ENCODE measurements at regions not wholly inside any gene's neighbourhood (a gene's known extent, or its start where the extent isn't known, plus 50 kb on each side); places are given as distances from the start of the nearest gene placed in this dataset.

- no peak overlapping the region for H3K4me3 Mint-ChIP-seq
- no peaks in the 10 kb centered on the region for H3K36me3 Mint-ChIP-seq (ENCODE audit: low read depth)
- no peaks in the 10 kb centered on the region for H3K4me1 Mint-ChIP-seq
- H3K27ac Mint-ChIP-seq = no peak overlapping the region
- H3K9me3 Mint-ChIP-seq = no peaks in the 10 kb centered on the region
- peaks cover 3% of the 10 kb centered on the region for H3K27me3 Mint-ChIP-seq (ENCODE audit: low read depth, poor library complexity)
- DNase-seq = no peak
- TF ChIP-seq, protein P1, sequence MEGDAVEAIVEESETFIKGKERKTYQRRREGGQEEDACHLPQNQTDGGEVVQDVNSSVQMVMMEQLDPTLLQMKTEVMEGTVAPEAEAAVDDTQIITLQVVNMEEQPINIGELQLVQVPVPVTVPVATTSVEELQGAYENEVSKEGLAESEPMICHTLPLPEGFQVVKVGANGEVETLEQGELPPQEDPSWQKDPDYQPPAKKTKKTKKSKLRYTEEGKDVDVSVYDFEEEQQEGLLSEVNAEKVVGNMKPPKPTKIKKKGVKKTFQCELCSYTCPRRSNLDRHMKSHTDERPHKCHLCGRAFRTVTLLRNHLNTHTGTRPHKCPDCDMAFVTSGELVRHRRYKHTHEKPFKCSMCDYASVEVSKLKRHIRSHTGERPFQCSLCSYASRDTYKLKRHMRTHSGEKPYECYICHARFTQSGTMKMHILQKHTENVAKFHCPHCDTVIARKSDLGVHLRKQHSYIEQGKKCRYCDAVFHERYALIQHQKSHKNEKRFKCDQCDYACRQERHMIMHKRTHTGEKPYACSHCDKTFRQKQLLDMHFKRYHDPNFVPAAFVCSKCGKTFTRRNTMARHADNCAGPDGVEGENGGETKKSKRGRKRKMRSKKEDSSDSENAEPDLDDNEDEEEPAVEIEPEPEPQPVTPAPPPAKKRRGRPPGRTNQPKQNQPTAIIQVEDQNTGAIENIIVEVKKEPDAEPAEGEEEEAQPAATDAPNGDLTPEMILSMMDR (IDR thresholded peaks at IDR 0.05) = no peak
Measured at GRCh38 chr4:58553679-58554078, 1443.5 kb upstream of the IGFBP7 start.

- Mint-ChIP-seq H3K9me3 (no peaks in the 10 kb centered on the region), H3K4me3 (no peak overlapping the region), H3K27me3 (ENCODE audit: low read depth, poor library complexity) (peaks cover 3% of the 10 kb centered on the region), H3K4me1 (no peaks in the 10 kb centered on the region), H3K27ac (no peak overlapping the region), H3K36me3 (ENCODE audit: low read depth) (no peaks in the 10 kb centered on the region)
- no peak for DNase-seq
- TF ChIP-seq, protein P1 (IDR thresholded peaks at IDR 0.05) = no peak
Measured at GRCh38 chr4:58553031-58553430, 1442.8 kb upstream of the IGFBP7 start.

GRCh38 chr4:58551676-58552075 lies 1441.5 kb upstream of the IGFBP7 start:
- DNase-seq = no peak
- no peaks in the 10 kb centered on the region for H3K36me3 Mint-ChIP-seq (ENCODE audit: low read depth)
- no peaks in the 10 kb centered on the region for H3K27me3 Mint-ChIP-seq (ENCODE audit: low read depth, poor library complexity)
- H3K4me3 Mint-ChIP-seq = no peak overlapping the region
- H3K9me3 Mint-ChIP-seq = no peaks in the 10 kb centered on the region
- TF ChIP-seq, protein P1 (IDR thresholded peaks at IDR 0.05) = no peak
- H3K27ac Mint-ChIP-seq = no peak overlapping the region
- no peaks in the 10 kb centered on the region for H3K4me1 Mint-ChIP-seq

DNA sequence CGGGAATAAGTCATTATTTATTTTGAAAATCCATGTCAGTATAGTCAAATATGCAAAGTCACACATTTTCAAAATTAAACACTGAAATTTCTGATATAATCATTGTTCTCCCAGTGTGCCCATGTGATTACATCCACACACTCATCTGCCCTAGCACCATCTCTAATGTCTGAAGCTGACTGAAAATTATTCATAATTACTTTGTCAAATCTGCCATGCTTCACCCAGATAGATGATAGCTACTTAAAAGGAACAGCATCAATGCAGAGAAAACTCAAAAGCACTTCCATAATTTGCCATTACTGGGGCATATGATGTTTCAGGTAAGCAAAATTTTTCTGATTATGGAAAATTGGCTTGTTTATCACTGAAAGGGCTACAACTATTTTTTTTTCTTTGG lies 1433.3 kb upstream of the IGFBP7 start:
- TF ChIP-seq, protein P1 (IDR thresholded peaks at IDR 0.05) = no peak
- H3K27ac Mint-ChIP-seq = no peak overlapping the region
- no peaks in the 10 kb centered on the region for H3K36me3 Mint-ChIP-seq (ENCODE audit: low read depth)
- no peaks in the 10 kb centered on the region for H3K9me3 Mint-ChIP-seq
- H3K27me3 Mint-ChIP-seq (ENCODE audit: low read depth, poor library complexity) = no peaks in the 10 kb centered on the region
- DNase-seq = no peak
- no peaks in the 10 kb centered on the region for H3K4me1 Mint-ChIP-seq
- H3K4me3 Mint-ChIP-seq = no peak overlapping the region

- Mint-ChIP-seq H3K36me3 (ENCODE audit: low read depth) (no peaks in the 10 kb centered on the region), H3K4me3 (no peak overlapping the region), H3K4me1 (no peaks in the 10 kb centered on the region), H3K9me3 (no peaks in the 10 kb centered on the region), H3K27me3 (ENCODE audit: low read depth, poor library complexity) (no peaks in the 10 kb centered on the region), H3K27ac (no peak overlapping the region)
- DNase-seq = no peak
- TF ChIP-seq, protein P1 (IDR thresholded peaks at IDR 0.05) = no peak
Measured at GRCh38 chr4:58541926-58542325, 1431.7 kb upstream of the IGFBP7 start.

GRCh38 chr4:58522765-58523382 lies 1412.7 kb upstream of the IGFBP7 start:
- TF ChIP-seq, protein P1 (IDR thresholded peaks at IDR 0.05) = no peak
- H3K9me3 Mint-ChIP-seq = no peaks in the 10 kb centered on the region
- DNase-seq = no peak
- H3K4me1 Mint-ChIP-seq = no peaks in the 10 kb centered on the region
- H3K27me3 Mint-ChIP-seq (ENCODE audit: low read depth, poor library complexity) = peaks cover 7% of the 10 kb centered on the region
- H3K4me3 Mint-ChIP-seq = no peak overlapping the region
- no peak overlapping the region for H3K27ac Mint-ChIP-seq
- H3K36me3 Mint-ChIP-seq (ENCODE audit: low read depth) = no peaks in the 10 kb centered on the region
